ENCODE measurements at regions not wholly inside any gene's neighbourhood (a gene's known extent, or its start where the extent isn't known, plus 50 kb on each side); places are given as distances from the start of the nearest gene placed in this dataset.

DNA sequence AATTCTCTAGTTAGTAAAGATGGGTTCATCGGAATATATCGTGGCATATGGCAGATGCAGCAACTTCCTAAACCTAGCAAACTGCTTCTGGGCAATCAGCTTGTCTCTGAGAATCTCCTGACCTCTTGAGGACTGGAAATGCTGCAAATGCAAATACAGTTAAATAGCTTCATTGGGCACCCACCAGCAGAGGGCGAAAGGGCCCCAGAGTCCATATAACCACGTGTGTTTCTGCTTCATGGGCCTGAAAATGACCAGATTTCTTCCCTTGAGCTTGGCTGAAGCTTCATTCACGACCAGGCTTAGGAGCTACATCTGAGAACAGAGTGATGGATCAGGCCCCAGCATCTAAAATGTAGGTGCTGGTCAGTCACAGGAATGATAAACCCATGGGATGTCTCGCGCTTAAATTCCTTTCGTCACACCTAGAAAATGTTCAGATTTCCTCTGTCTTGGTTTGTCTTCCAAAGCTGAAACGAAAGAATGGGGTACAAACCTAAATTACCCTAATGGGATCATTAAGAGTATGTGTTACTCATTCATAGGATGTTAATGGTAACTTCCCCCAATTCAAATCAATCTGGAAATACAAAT, 1482.5 kb upstream of the TMEM132C start:
- TF ChIP-seq, protein P1, sequence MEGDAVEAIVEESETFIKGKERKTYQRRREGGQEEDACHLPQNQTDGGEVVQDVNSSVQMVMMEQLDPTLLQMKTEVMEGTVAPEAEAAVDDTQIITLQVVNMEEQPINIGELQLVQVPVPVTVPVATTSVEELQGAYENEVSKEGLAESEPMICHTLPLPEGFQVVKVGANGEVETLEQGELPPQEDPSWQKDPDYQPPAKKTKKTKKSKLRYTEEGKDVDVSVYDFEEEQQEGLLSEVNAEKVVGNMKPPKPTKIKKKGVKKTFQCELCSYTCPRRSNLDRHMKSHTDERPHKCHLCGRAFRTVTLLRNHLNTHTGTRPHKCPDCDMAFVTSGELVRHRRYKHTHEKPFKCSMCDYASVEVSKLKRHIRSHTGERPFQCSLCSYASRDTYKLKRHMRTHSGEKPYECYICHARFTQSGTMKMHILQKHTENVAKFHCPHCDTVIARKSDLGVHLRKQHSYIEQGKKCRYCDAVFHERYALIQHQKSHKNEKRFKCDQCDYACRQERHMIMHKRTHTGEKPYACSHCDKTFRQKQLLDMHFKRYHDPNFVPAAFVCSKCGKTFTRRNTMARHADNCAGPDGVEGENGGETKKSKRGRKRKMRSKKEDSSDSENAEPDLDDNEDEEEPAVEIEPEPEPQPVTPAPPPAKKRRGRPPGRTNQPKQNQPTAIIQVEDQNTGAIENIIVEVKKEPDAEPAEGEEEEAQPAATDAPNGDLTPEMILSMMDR (IDR thresholded peaks at IDR 0.05 in 4 of 5, conservative IDR thresholded peaks at IDR 0.05 in 1 of 5), result no peak
- TF ChIP-seq POLR2A (IDR thresholded peaks at IDR 0.05), result no peak

Measured in gastrocnemius medialis (tissue), 4 donors.